ENCODE measurements at regions not wholly inside any gene's neighbourhood (a gene's known extent, or its start where the extent isn't known, plus 50 kb on each side); places are given as distances from the start of the nearest gene placed in this dataset.

DNA sequence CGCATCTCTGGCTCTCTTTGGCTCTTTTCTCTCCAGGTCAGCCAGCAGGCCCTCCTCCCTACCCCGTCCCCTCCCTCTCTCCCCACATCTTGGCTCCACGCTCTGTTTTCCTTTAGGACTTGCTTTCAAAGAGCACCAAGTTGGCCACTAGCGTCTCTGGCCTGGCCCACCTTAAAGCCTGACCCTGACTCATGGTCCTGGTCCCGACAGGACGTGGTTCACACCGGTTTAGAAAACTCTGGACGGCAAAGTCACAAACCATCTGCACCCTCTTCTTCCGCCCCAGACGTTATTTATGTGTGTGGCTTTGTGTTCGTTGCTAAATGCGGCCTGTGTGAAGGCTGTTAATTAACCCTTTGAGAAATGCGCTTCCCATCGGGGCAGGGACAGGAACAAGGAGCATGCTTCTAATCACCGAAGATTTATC is 169.0 kb upstream of the HAAO start:
- TF ChIP-seq, protein P1, sequence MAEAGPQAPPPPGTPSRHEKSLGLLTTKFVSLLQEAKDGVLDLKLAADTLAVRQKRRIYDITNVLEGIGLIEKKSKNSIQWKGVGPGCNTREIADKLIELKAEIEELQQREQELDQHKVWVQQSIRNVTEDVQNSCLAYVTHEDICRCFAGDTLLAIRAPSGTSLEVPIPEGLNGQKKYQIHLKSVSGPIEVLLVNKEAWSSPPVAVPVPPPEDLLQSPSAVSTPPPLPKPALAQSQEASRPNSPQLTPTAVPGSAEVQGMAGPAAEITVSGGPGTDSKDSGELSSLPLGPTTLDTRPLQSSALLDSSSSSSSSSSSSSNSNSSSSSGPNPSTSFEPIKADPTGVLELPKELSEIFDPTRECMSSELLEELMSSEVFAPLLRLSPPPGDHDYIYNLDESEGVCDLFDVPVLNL (IDR thresholded peaks at IDR 0.05; ENCODE audit: low read depth, low read length) = no peak
- TF ChIP-seq NR2C1 (IDR thresholded peaks at IDR 0.05) = no peak
